Nephron (organoid): ENCODE measurements at regions not wholly inside any gene's neighbourhood (a gene's known extent, or its start where the extent isn't known, plus 50 kb on each side); places are given as distances from the start of the nearest gene placed in this dataset.
"Not testable (repeated sequence)": the region's sequence is repeated elsewhere in the genome, so short reads cannot be mapped to it uniquely, and the experiment has no call there.

Experiments used
- H3K27ac Mint-ChIP-seq, 3 experiments: 2 replicates each; pipeline ENCODE4 v1.8.0; 2020; ENCODE audit warnings: mixed read lengths in 3 of 3, mild to moderate bottlenecking in 2 of 3, moderate library complexity in 1 of 3
- H3K27me3 Mint-ChIP-seq: 2 replicates; pipeline ENCODE4 v1.8.0; 2021; ENCODE audit warnings: low read depth, mild to moderate bottlenecking, moderate library complexity, mixed read lengths
- H3K36me3 Mint-ChIP-seq: 2 replicates; pipeline ENCODE4 v1.8.0; 2020; ENCODE audit warnings: low read depth, mixed read lengths
- H3K4me1 Mint-ChIP-seq: 2 replicates; pipeline ENCODE4 v1.8.0; 2020; ENCODE audit warnings: mixed read lengths
- H3K4me3 Mint-ChIP-seq, 3 experiments: 2 replicates each; pipeline ENCODE4 v1.8.0; 2020; ENCODE audit warnings: mild to moderate bottlenecking in 3 of 3, mixed read lengths in 3 of 3, moderate library complexity in 2 of 3
- H3K9me3 Mint-ChIP-seq: 2 replicates; pipeline ENCODE4 v1.8.0; 2020; ENCODE audit warnings: mixed read lengths
- TF ChIP-seq, protein P1 (sequence below), 3 experiments: fragments of 200-600 bp; sonication (generic); IDR thresholded peaks; one replicate each; pipeline ENCODE4 v1.5.0; 2021; ENCODE audit warnings: antibody characterized with exemption in 3 of 3; ENCODE audit not compliant: unreplicated experiment in 3 of 3

DNA sequence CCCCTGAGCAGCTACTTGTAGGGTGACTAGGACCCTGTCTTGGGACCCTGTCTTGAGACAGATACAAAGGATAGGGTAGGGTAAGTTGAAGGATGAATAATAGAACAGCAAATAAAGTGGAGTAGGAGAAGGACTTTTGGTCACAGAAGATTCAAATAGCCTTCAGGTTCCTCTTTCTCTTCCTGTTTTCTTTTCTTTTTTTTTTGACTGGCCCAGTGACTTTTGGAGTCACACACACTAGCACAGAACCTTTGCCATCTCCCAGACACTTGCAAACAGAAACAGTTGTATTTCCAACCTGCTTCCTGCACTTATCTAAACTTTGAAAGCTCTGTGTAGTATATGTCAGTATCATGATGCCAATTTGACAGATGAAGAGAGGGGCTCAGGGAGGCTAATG, 108.2 kb downstream of the TDRD15 start:
- no peaks in the 10 kb centered on the region for H3K4me1 Mint-ChIP-seq
- H3K4me3 Mint-ChIP-seq, result no peak overlapping the region
- TF ChIP-seq, protein P1, sequence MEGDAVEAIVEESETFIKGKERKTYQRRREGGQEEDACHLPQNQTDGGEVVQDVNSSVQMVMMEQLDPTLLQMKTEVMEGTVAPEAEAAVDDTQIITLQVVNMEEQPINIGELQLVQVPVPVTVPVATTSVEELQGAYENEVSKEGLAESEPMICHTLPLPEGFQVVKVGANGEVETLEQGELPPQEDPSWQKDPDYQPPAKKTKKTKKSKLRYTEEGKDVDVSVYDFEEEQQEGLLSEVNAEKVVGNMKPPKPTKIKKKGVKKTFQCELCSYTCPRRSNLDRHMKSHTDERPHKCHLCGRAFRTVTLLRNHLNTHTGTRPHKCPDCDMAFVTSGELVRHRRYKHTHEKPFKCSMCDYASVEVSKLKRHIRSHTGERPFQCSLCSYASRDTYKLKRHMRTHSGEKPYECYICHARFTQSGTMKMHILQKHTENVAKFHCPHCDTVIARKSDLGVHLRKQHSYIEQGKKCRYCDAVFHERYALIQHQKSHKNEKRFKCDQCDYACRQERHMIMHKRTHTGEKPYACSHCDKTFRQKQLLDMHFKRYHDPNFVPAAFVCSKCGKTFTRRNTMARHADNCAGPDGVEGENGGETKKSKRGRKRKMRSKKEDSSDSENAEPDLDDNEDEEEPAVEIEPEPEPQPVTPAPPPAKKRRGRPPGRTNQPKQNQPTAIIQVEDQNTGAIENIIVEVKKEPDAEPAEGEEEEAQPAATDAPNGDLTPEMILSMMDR (IDR thresholded peaks at IDR 0.05; ENCODE audit: unreplicated experiment in 3 of 3), result no peak
- H3K27me3 Mint-ChIP-seq, result peaks cover 4% of the 10 kb centered on the region
- H3K9me3 Mint-ChIP-seq, result no peaks in the 10 kb centered on the region
- no peaks in the 10 kb centered on the region for H3K36me3 Mint-ChIP-seq
- H3K27ac Mint-ChIP-seq, result no peak overlapping the region

DNA sequence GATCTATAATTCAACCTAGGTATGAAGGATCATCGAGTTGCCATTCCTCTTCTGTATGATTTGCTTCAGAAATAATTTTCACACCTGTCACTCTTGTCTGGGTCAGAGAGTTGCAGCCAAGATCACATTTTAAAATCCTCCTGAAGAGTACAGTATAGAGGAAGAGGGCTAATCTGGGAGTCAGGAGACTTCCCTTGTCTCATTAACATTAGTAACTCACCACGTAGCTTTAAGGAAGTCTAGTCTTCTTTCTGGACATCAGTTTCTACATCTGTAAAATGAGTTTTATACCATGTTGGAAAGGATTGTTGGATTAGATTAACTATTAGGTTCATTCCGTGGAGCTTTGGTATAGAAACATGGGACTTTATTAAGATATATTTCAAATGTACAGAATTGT, 109.4 kb downstream of the TDRD15 start:
- Mint-ChIP-seq H3K27me3 (peaks cover 4% of the 10 kb centered on the region), H3K36me3 (no peaks in the 10 kb centered on the region), H3K27ac (no peak overlapping the region), H3K9me3 (no peaks in the 10 kb centered on the region), H3K4me1 (no peaks in the 10 kb centered on the region), H3K4me3 (no peak overlapping the region)
- TF ChIP-seq, protein P1 (IDR thresholded peaks at IDR 0.05; ENCODE audit: unreplicated experiment in 3 of 3), result no peak

DNA sequence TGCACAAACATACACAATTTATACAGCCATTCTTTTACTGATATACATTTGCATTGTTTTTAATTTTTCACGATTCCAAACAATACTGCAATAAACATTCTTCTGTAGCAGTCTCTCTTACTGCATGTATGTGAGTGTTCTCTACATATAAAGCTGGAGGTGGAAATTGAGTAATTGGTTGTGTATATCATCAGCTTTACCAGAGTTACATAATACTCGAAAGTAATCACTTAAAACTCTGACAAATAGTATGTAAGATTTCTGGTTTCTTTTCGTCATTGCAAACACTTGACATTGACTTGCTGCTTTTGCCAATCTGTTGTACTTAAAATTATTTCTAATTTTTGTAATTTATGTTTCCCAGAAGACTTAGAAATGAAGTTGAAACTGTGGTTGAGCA, 110.2 kb downstream of the TDRD15 start:
- TF ChIP-seq, protein P1 (IDR thresholded peaks at IDR 0.05; ENCODE audit: unreplicated experiment in 3 of 3), result no peak
- no peaks in the 10 kb centered on the region for H3K4me1 Mint-ChIP-seq
- H3K9me3 Mint-ChIP-seq, result no peaks in the 10 kb centered on the region
- no peaks in the 10 kb centered on the region for H3K36me3 Mint-ChIP-seq
- no peak overlapping the region for H3K27ac Mint-ChIP-seq
- H3K27me3 Mint-ChIP-seq, result peaks cover 3% of the 10 kb centered on the region
- no peak overlapping the region for H3K4me3 Mint-ChIP-seq

DNA sequence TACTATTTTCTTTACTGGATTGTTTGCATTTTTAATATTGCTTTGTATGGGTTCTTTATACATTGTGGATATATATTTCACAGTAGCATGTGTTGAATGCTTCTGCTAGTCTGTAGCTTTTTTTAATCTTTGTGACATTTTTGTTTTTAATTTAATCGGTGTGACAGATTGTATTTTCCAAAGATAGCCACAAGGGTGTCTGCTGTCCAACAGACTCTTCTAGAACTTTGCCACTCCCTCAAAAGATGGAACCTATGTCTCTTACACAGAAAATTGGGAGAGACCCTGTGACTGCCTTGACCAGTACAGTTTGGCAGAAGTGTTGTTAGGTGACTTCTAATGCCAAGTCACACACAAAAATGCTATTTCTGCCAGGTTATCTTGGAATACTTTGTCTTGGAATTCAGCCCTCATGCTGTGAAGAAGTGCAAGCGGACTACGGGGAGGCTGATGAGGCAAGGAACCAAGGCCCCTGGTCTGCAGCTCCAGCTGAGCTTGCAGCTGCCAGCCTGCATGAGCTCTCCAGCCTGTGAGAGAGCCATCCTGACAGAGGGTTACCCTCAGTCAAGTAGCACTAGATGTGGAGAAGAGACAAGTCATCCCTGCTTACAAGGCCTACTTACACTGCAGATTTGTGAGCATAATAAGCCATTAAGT, 110.8 kb downstream of the TDRD15 start:
- no peaks in the 10 kb centered on the region for H3K36me3 Mint-ChIP-seq
- H3K4me1 Mint-ChIP-seq, result no peaks in the 10 kb centered on the region
- no peaks in the 10 kb centered on the region for H3K27me3 Mint-ChIP-seq
- no peaks in the 10 kb centered on the region for H3K9me3 Mint-ChIP-seq
- no peak overlapping the region for H3K4me3 Mint-ChIP-seq
- TF ChIP-seq, protein P1 (IDR thresholded peaks at IDR 0.05; ENCODE audit: unreplicated experiment in 3 of 3), result no peak
- H3K27ac Mint-ChIP-seq, result no peak overlapping the region

DNA sequence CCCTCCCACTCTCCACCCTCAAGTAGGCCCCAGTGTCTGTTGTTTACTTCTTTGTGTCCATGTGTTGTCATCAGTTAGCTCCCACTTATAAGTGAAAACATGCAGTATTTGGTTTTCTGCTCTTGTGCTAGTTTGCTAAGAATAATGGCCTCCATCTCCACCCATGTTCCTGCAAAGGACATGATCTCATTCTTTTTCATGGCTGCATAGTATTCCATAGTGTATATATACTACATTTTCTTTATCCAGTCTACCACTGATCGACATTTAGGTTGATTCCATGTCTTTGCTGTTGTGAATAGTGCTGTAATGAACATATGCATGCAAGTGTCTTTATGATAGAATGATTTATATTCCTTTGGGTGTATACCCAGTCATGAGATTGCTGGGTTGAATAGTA, 116.0 kb downstream of the TDRD15 start:
- H3K27me3 Mint-ChIP-seq, H3K36me3 Mint-ChIP-seq, H3K9me3 Mint-ChIP-seq, H3K4me3 Mint-ChIP-seq, H3K4me1 Mint-ChIP-seq, H3K27ac Mint-ChIP-seq: not testable (repeated sequence)

DNA sequence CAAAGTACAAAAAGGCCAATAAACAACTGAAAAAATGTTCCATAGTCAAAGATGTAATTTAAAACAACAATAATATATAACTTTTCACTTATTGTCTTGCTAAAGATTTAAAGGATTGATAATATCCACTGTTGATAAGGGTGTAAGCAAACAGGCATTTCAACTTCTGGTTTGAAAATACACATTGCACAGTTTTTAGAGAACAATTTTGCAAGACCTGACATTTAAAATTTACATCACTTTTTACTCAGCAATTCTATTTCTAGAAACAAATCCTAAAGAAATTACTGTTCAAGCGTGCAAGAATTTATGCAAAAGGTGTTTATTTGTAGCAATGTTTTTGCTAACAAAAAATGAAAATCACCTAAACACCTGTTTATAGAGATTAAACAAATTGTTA, 120.4 kb downstream of the TDRD15 start:
- Mint-ChIP-seq H3K4me3 (no peak overlapping the region), H3K27ac (no peak overlapping the region), H3K27me3 (no peaks in the 10 kb centered on the region), H3K9me3 (peaks cover 7% of the 10 kb centered on the region), H3K4me1 (no peaks in the 10 kb centered on the region), H3K36me3 (no peaks in the 10 kb centered on the region)
- TF ChIP-seq, protein P1 (IDR thresholded peaks at IDR 0.05; ENCODE audit: unreplicated experiment in 3 of 3), result no peak
